Central memory CD8-positive, alpha-beta T cell (primary cell): ENCODE measurements at regions not wholly inside any gene's neighbourhood (a gene's known extent, or its start where the extent isn't known, plus 50 kb on each side); places are given as distances from the start of the nearest gene placed in this dataset.

Source experiments
- ATAC-seq: fragments of 150-1000 bp; cut with Tn5 transposase; replicated peaks from 2 replicates; pipeline ENCODE4 v1.10.0; 2022; ENCODE audit warnings: mild to moderate bottlenecking, moderate FRiP score, moderate number of reproducible peaks; ENCODE audit not compliant: poor library complexity, severe bottlenecking; ENCODE audit errors: extremely low read depth
- DNase-seq, 2 donors: peaks; one replicate each; pipeline ENCODE4 v3.0.0; 2021; ENCODE audit warnings: low spot score in 2 of 2
- H3K27ac Mint-ChIP-seq: one replicate; pipeline ENCODE4 v1.8.0; 2022; ENCODE audit warnings: low read depth, mild to moderate bottlenecking, moderate library complexity, mixed read lengths
- H3K27me3 Mint-ChIP-seq: one replicate; pipeline ENCODE4 v1.8.0; 2022; ENCODE audit warnings: mixed read lengths
- H3K36me3 Mint-ChIP-seq: one replicate; pipeline ENCODE4 v1.8.0; 2022; ENCODE audit warnings: mild to moderate bottlenecking, moderate library complexity, mixed read lengths; ENCODE audit not compliant: insufficient read depth
- H3K4me1 Mint-ChIP-seq: one replicate; pipeline ENCODE4 v1.8.0; 2022; ENCODE audit warnings: mixed read lengths
- H3K4me3 Mint-ChIP-seq: one replicate; pipeline ENCODE4 v1.8.0; 2022; ENCODE audit warnings: mild to moderate bottlenecking, moderate library complexity, mixed read lengths
- H3K9me3 Mint-ChIP-seq: one replicate; pipeline ENCODE4 v1.8.0; 2022; ENCODE audit warnings: mixed read lengths

- peak overlapping the region; percentile 62 for H3K4me3 Mint-ChIP-seq
- H3K27ac Mint-ChIP-seq = peak overlapping the region; percentile 87
- H3K27me3 Mint-ChIP-seq = no peaks in the 10 kb centered on the region
- ATAC-seq = no peak
- DNase-seq = no peak
- H3K4me1 Mint-ChIP-seq = peaks cover 25% of the 10 kb centered on the region
- no peaks in the 10 kb centered on the region for H3K36me3 Mint-ChIP-seq
- H3K9me3 Mint-ChIP-seq = no peaks in the 10 kb centered on the region
Observed at GRCh38 chrX:45799576-45799975, 598.9 kb upstream of the DIPK2B start.

GRCh38 chrX:45795546-45795945 lies 594.9 kb upstream of the DIPK2B start:
- peaks cover 28% of the 10 kb centered on the region for H3K4me1 Mint-ChIP-seq
- H3K27me3 Mint-ChIP-seq = no peaks in the 10 kb centered on the region
- H3K27ac Mint-ChIP-seq = no peak overlapping the region
- no peaks in the 10 kb centered on the region for H3K36me3 Mint-ChIP-seq
- DNase-seq (no peak), ATAC-seq (no peak)
- H3K4me3 Mint-ChIP-seq = no peak overlapping the region
- H3K9me3 Mint-ChIP-seq = no peaks in the 10 kb centered on the region

GRCh38 chrX:45794995-45795337 lies 594.3 kb upstream of the DIPK2B start:
- Mint-ChIP-seq H3K4me1 (peaks cover 28% of the 10 kb centered on the region), H3K27me3 (no peaks in the 10 kb centered on the region), H3K4me3 (no peak overlapping the region), H3K27ac (no peak overlapping the region), H3K36me3 (no peaks in the 10 kb centered on the region), H3K9me3 (no peaks in the 10 kb centered on the region)
- ATAC-seq = no peak
- no peak for DNase-seq

GRCh38 chrX:45794323-45794994 lies 593.8 kb upstream of the DIPK2B start:
- Mint-ChIP-seq H3K4me1 (peaks cover 24% of the 10 kb centered on the region), H3K27me3 (no peaks in the 10 kb centered on the region), H3K4me3 (no peak overlapping the region), H3K27ac (no peak overlapping the region), H3K36me3 (no peaks in the 10 kb centered on the region), H3K9me3 (no peaks in the 10 kb centered on the region)
- DNase-seq = no peak
- ATAC-seq = no peak

- Mint-ChIP-seq H3K27me3 (no peaks in the 10 kb centered on the region), H3K36me3 (peaks cover 1% of the 10 kb centered on the region), H3K27ac (no peak overlapping the region), H3K4me1 (peaks cover 20% of the 10 kb centered on the region), H3K4me3 (no peak overlapping the region), H3K9me3 (no peaks in the 10 kb centered on the region)
- DNase-seq (no peak), ATAC-seq (no peak)
Observed at GRCh38 chrX:45788941-45789348, 588.3 kb upstream of the DIPK2B start.

- Mint-ChIP-seq H3K9me3 (no peaks in the 10 kb centered on the region), H3K4me1 (peaks cover 17% of the 10 kb centered on the region), H3K27ac (no peak overlapping the region), H3K4me3 (no peak overlapping the region), H3K36me3 (peaks cover 1% of the 10 kb centered on the region), H3K27me3 (no peaks in the 10 kb centered on the region)
- ATAC-seq = no peak
- no peak for DNase-seq
Observed at GRCh38 chrX:45788315-45788714, 587.6 kb upstream of the DIPK2B start.

GRCh38 chrX:45784590-45784989 lies 583.9 kb upstream of the DIPK2B start:
- H3K4me3 Mint-ChIP-seq = no peak overlapping the region
- ATAC-seq (no peak), DNase-seq (no peak)
- H3K27ac Mint-ChIP-seq = no peak overlapping the region
- H3K27me3 Mint-ChIP-seq = no peaks in the 10 kb centered on the region
- peaks cover 1% of the 10 kb centered on the region for H3K36me3 Mint-ChIP-seq
- no peaks in the 10 kb centered on the region for H3K9me3 Mint-ChIP-seq
- H3K4me1 Mint-ChIP-seq = peaks cover 17% of the 10 kb centered on the region

- Mint-ChIP-seq H3K27ac (no peak overlapping the region), H3K36me3 (peaks cover 1% of the 10 kb centered on the region), H3K4me3 (no peak overlapping the region), H3K27me3 (no peaks in the 10 kb centered on the region), H3K4me1 (peaks cover 15% of the 10 kb centered on the region), H3K9me3 (no peaks in the 10 kb centered on the region)
- DNase-seq (no peak), ATAC-seq (no peak)
Observed at GRCh38 chrX:45783002-45783401, 582.3 kb upstream of the DIPK2B start.

GRCh38 chrX:45781901-45782553 lies 581.4 kb upstream of the DIPK2B start:
- H3K4me1 Mint-ChIP-seq = peaks cover 21% of the 10 kb centered on the region
- no peaks in the 10 kb centered on the region for H3K27me3 Mint-ChIP-seq
- H3K9me3 Mint-ChIP-seq = no peaks in the 10 kb centered on the region
- ATAC-seq (no peak), DNase-seq (no peak)
- H3K4me3 Mint-ChIP-seq = no peak overlapping the region
- H3K36me3 Mint-ChIP-seq = peaks cover 1% of the 10 kb centered on the region
- H3K27ac Mint-ChIP-seq = no peak overlapping the region

GRCh38 chrX:45778616-45779015 lies 577.9 kb upstream of the DIPK2B start:
- no peaks in the 10 kb centered on the region for H3K36me3 Mint-ChIP-seq
- no peak for DNase-seq
- H3K9me3 Mint-ChIP-seq = no peaks in the 10 kb centered on the region
- no peak for ATAC-seq
- no peaks in the 10 kb centered on the region for H3K27me3 Mint-ChIP-seq
- H3K4me1 Mint-ChIP-seq = peaks cover 26% of the 10 kb centered on the region
- H3K4me3 Mint-ChIP-seq = no peak overlapping the region
- H3K27ac Mint-ChIP-seq = no peak overlapping the region

- no peaks in the 10 kb centered on the region for H3K9me3 Mint-ChIP-seq
- H3K4me1 Mint-ChIP-seq = peaks cover 25% of the 10 kb centered on the region
- no peak overlapping the region for H3K4me3 Mint-ChIP-seq
- no peak for ATAC-seq
- DNase-seq = no peak
- H3K36me3 Mint-ChIP-seq = no peaks in the 10 kb centered on the region
- H3K27me3 Mint-ChIP-seq = no peaks in the 10 kb centered on the region
- H3K27ac Mint-ChIP-seq = peak overlapping the region; percentile 3
Observed at GRCh38 chrX:45777366-45777765, 576.7 kb upstream of the DIPK2B start.

GRCh38 chrX:45775468-45775867 lies 574.8 kb upstream of the DIPK2B start:
- Mint-ChIP-seq H3K27me3 (no peaks in the 10 kb centered on the region), H3K9me3 (no peaks in the 10 kb centered on the region), H3K36me3 (peaks cover 3% of the 10 kb centered on the region), H3K27ac (no peak overlapping the region), H3K4me3 (no peak overlapping the region), H3K4me1 (peaks cover 40% of the 10 kb centered on the region)
- DNase-seq (no peak), ATAC-seq (no peak)

GRCh38 chrX:45774961-45775360 lies 574.3 kb upstream of the DIPK2B start:
- DNase-seq (no peak), ATAC-seq (no peak)
- Mint-ChIP-seq H3K4me3 (no peak overlapping the region), H3K9me3 (no peaks in the 10 kb centered on the region), H3K27me3 (no peaks in the 10 kb centered on the region), H3K36me3 (peaks cover 4% of the 10 kb centered on the region), H3K27ac (no peak overlapping the region), H3K4me1 (peaks cover 44% of the 10 kb centered on the region)
